AG09309 (cell line): ENCODE measurements at regions not wholly inside any gene's neighbourhood (a gene's known extent, or its start where the extent isn't known, plus 50 kb on each side); places are given as distances from the start of the nearest gene placed in this dataset.

Experiments used
- DNase-seq: peaks from one replicate; pipeline ENCODE4 v3.0.0-alpha.2; 2010; ENCODE audit warnings: low read depth
- H3K4me3 ChIP-seq: 2 replicates; pipeline ENCODE4 v1.5.1; 2011; ENCODE audit warnings: mild to moderate bottlenecking, low read depth, low read length, moderate library complexity; ENCODE audit not compliant: control insufficient read depth
- TF ChIP-seq, protein P1 (sequence below): IDR thresholded peaks from 2 replicates; pipeline ENCODE4 v1.5.1; 2011; ENCODE audit warnings: mild to moderate bottlenecking, low read depth, low read length, inconsistent platforms; ENCODE audit not compliant: insufficient read depth, control insufficient read depth; ENCODE audit errors: missing control alignments

GRCh38 chr4:185936650-185937376 is 124.8 kb upstream of the SORBS2 start:
- TF ChIP-seq, protein P1, sequence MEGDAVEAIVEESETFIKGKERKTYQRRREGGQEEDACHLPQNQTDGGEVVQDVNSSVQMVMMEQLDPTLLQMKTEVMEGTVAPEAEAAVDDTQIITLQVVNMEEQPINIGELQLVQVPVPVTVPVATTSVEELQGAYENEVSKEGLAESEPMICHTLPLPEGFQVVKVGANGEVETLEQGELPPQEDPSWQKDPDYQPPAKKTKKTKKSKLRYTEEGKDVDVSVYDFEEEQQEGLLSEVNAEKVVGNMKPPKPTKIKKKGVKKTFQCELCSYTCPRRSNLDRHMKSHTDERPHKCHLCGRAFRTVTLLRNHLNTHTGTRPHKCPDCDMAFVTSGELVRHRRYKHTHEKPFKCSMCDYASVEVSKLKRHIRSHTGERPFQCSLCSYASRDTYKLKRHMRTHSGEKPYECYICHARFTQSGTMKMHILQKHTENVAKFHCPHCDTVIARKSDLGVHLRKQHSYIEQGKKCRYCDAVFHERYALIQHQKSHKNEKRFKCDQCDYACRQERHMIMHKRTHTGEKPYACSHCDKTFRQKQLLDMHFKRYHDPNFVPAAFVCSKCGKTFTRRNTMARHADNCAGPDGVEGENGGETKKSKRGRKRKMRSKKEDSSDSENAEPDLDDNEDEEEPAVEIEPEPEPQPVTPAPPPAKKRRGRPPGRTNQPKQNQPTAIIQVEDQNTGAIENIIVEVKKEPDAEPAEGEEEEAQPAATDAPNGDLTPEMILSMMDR, result no peak
- H3K4me3 ChIP-seq, result no peak overlapping the region
- DNase-seq, result no peak

- DNase-seq, result no peak
- TF ChIP-seq, protein P1, result no peak
Observed at GRCh38 chr4:185938654-185939053, 126.7 kb upstream of the SORBS2 start.

GRCh38 chr4:185941461-185941860 is 127.5 kb upstream of the TLR3 start:
- no peak overlapping the region for H3K4me3 ChIP-seq
- DNase-seq, result no peak
- TF ChIP-seq, protein P1, result no peak

More at GRCh38 chr4:185938654-185939053, 126.7 kb upstream of the SORBS2 start:
- no peak overlapping the region for H3K4me3 ChIP-seq

- TF ChIP-seq, protein P1, result no peak
- H3K4me3 ChIP-seq, result no peak overlapping the region
- no peak for DNase-seq
Observed at GRCh38 chr4:185945252-185945651, 123.7 kb upstream of the TLR3 start.

DNA sequence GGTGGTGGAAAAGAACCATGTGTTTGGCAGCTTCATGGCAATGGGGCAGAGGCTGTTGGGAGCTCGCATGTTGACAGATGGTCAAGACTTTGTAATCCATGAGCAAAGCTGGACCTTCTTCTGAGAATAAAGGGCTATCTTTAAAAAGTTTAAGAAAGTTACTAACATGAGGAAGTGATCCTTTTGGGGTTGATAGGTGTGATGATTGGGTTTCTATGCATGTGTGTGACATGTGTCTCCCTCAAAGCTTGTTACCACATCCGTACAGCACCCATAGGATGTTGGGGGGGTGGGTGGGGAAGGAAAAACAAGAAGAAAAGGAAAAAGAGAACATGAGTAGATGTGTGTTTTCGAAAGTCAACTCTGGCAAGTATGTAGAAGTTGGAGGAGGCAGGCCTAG is 123.0 kb upstream of the TLR3 start:
- no peak for DNase-seq
- TF ChIP-seq, protein P1, result no peak
- no peak overlapping the region for H3K4me3 ChIP-seq

DNA sequence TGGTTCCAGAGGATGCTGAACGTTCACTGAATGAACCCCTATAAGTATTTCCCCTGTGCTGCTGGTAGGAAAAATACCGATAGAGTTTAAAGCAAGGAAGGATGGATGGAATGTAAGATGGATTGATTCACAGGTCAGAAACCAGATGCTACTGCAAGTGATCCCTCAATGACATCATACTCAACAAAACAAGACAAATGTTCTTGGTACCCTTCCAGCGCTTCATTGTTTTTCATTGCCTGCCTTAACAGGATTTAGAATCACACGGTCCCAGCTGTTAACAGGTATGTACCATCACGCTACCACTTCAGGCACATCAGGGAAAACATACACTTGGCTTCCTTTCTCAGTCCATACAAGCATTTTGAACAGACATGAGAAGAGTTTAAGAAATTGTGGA is 118.1 kb upstream of the TLR3 start:
- H3K4me3 ChIP-seq, result no peak overlapping the region
- TF ChIP-seq, protein P1, result no peak
- no peak for DNase-seq
